K562 (cell line): ENCODE measurements at regions not wholly inside any gene's neighbourhood (a gene's known extent, or its start where the extent isn't known, plus 50 kb on each side); places are given as distances from the start of the nearest gene placed in this dataset.

Source experiments
- ATAC-seq: fragments of 200-7000 bp; cut with Tn5 transposase; 3 replicates; pipeline ENCODE4 v1.9.1; 2020; ENCODE audit warnings: moderate library complexity
- BruUV-seq: library from RNA; stranded (reverse); fragments of 400-500 nt; replicated peaks from 2 replicates; lab custom pipeline; 2021; lab: Mats Ljungman, UMichigan
- CTCF ChIA-PET: fragments of 300-600 bp; formaldehyde crosslinking; extraction: SDS; loops from one replicate; lab custom pipeline; 2021; ENCODE audit warnings: low intra/inter-chr PET ratio; lab: Yijun Ruan, JAX
- POLR2A ChIA-PET: fragments of 300-600, 350-650 bp; sonication (Branson Sonifier 250); formaldehyde crosslinking; extraction: SDS; loops from one replicate; lab custom pipeline; 2021; ENCODE audit warnings: antibody characterized with exemption, inconsistent platforms; lab: Yijun Ruan, JAX
- DNase-seq, 4 experiments: peaks; one replicate each; pipeline versions ENCODE4 v3.0.0 to v3.0.0-alpha.2; 2011 to 2018; ENCODE audit warnings: low spot score in 3 of 4, mixed read lengths in 3 of 4; ENCODE audit errors: extremely low read depth in 1 of 4
- FAIRE-seq: peaks from 2 replicates; lab custom pipeline; 2011; peaks lifted over from hg19 to GRCh38; lab: Jason Lieb, UNC
- H2AFZ ChIP-seq: 2 replicates; pipeline ENCODE4 v1.6.0; 2011; ENCODE audit warnings: low read depth, low read length, control low read depth, inconsistent platforms
- H3K27ac ChIP-seq: fragments of 200-600 bp; 3 replicates; pipeline ENCODE4 v1.8.0; 2011; ENCODE audit warnings: low read depth, mild to moderate bottlenecking, control low read depth, inconsistent platforms, low read length, moderate library complexity, mixed read lengths; ENCODE audit errors: extremely low read depth
- H3K27me3 ChIP-seq, 2 experiments: fragments of 300-600 bp in 1 of 2; 2 replicates in 1 of 2; 3 replicates in 1 of 2; pipeline versions ENCODE4 v1.6.0 to v1.8.0; 2011; ENCODE audit warnings: inconsistent platforms in 2 of 2, low read length in 2 of 2, mild to moderate bottlenecking in 1 of 2, mixed read lengths in 1 of 2, moderate library complexity in 1 of 2; ENCODE audit not compliant: control insufficient read depth in 2 of 2, insufficient read depth in 2 of 2
- H3K36me3 ChIP-seq: fragments of 300-600 bp; 3 replicates; pipeline ENCODE4 v1.8.0; 2011; ENCODE audit warnings: mild to moderate bottlenecking, low read length, inconsistent platforms; ENCODE audit not compliant: control insufficient read depth, insufficient read depth
- H3K4me1 ChIP-seq, 2 experiments: fragments of 200-600 bp in 1 of 2; replicated peaks in 1 of 2; 2 replicates in 1 of 2; 3 replicates in 1 of 2; pipeline versions ENCODE4 v1.5.1 to v1.8.0; 2011; ENCODE audit warnings: inconsistent platforms in 2 of 2, low read length in 2 of 2, mild to moderate bottlenecking in 1 of 2, mixed read lengths in 1 of 2, moderate library complexity in 1 of 2; ENCODE audit not compliant: control insufficient read depth in 2 of 2, insufficient read depth in 2 of 2
- H3K4me2 ChIP-seq: 2 replicates; pipeline ENCODE4 v1.6.1; 2011; ENCODE audit warnings: low read length, control low read depth, inconsistent platforms, mixed read lengths; ENCODE audit not compliant: insufficient read depth
- H3K4me3 ChIP-seq: fragments of 200-600 bp; sonication (generic), shearing (Covaris generic); 2 replicates; pipeline ENCODE4 v1.5.1; 2016; ENCODE audit warnings: control low read depth, inconsistent platforms
- H3K79me2 ChIP-seq: fragments of 200-600 bp; 3 replicates; pipeline ENCODE4 v1.8.0; 2011; ENCODE audit warnings: low read length, inconsistent platforms; ENCODE audit not compliant: control insufficient read depth, insufficient read depth
- H3K9ac ChIP-seq, 2 experiments: 2 replicates each; pipeline versions ENCODE4 v1.6.0 to v1.6.1; 2011; ENCODE audit warnings: low read depth in 2 of 2, low read length in 2 of 2, control low read depth in 1 of 2, inconsistent platforms in 1 of 2, mild to moderate bottlenecking in 1 of 2, mixed read lengths in 1 of 2; ENCODE audit not compliant: insufficient read depth in 1 of 2
- H3K9me1 ChIP-seq: one replicate; pipeline ENCODE4 v1.6.0; 2011; ENCODE audit warnings: inconsistent platforms, mild to moderate bottlenecking, low read length, moderate library complexity; ENCODE audit not compliant: control insufficient read depth, insufficient read depth
- H3K9me3 ChIP-seq: replicated peaks from 2 replicates; pipeline ENCODE4 v1.5.1; 2011; ENCODE audit warnings: low read depth, low read length, inconsistent platforms; ENCODE audit not compliant: control insufficient read depth, insufficient read depth
- H4K20me1 ChIP-seq: replicated peaks from 2 replicates; pipeline ENCODE4 v1.6.1; 2011; ENCODE audit warnings: low read length, inconsistent platforms, mixed read lengths; ENCODE audit not compliant: control insufficient read depth, insufficient read depth
- CBFA2T3 ChIP-seq: fragments of 450-650 bp; IDR thresholded peaks from 2 replicates; pipeline ENCODE4 v1.6.1; 2017
- DLX4 ChIP-seq: fragments of 250-450 bp; sonication (Bioruptor Pico); IDR thresholded peaks from 2 replicates; pipeline ENCODE4 v1.6.1; 2021; ENCODE audit warnings: mild to moderate bottlenecking
- DMBX1 ChIP-seq: fragments of 250-450 bp; sonication (Bioruptor Pico); IDR thresholded peaks from 2 replicates; pipeline ENCODE4 v1.8.0; 2022; ENCODE audit warnings: inconsistent platforms, mild to moderate bottlenecking, moderate library complexity, borderline replicate concordance
- ILK ChIP-seq: fragments of 450-650 bp; IDR thresholded peaks from 2 replicates; pipeline ENCODE4 v1.6.1; 2016; ENCODE audit warnings: missing genetic modification characterization, low read depth, mild to moderate bottlenecking, missing compliant biosample characterization, moderate library complexity, borderline replicate concordance
- MED1 ChIP-seq: sonication (generic); formaldehyde crosslinking; IDR thresholded peaks from 2 replicates; pipeline ENCODE4 v1.8.1; 2023; ENCODE audit warnings: missing genetic modification reagents, borderline replicate concordance
- RNF2 ChIP-seq: sonication (generic); IDR thresholded peaks from 2 replicates; pipeline ENCODE4 v1.6.1; 2016
- RREB1 ChIP-seq: fragments of 250-450 bp; sonication (Bioruptor Pico); IDR thresholded peaks from 2 replicates; pipeline ENCODE4 v1.4.0; 2020
- ZBTB11 ChIP-seq, 3 experiments: fragments of 200-800 bp in 1 of 3; fragments of 250-450 bp in 1 of 3; fragments of 450-650 bp in 1 of 3; sonication (Bioruptor Pico) in 1 of 3; sonication (Bioruptor generic) in 1 of 3; formaldehyde crosslinking in 1 of 3; IDR thresholded peaks; 2 replicates each; pipeline versions ENCODE4 v1.6.1 to v1.8.0; 2016 to 2022; ENCODE audit warnings: mild to moderate bottlenecking in 2 of 3, missing genetic modification characterization in 2 of 3, missing compliant biosample characterization in 1 of 3, moderate library complexity in 1 of 3
- ZNF197 ChIP-seq: fragments of 200-800 bp; sonication (Bioruptor generic); IDR thresholded peaks from 2 replicates; pipeline ENCODE4 v1.6.1; 2016; ENCODE audit warnings: low read depth, missing genetic modification characterization, missing compliant biosample characterization
- ZNF444 ChIP-seq: fragments of 250-450 bp; sonication (Bioruptor Pico); IDR thresholded peaks from 2 replicates; pipeline ENCODE4 v1.4.0; 2020; ENCODE audit warnings: mild to moderate bottlenecking, moderate library complexity
- ZNF57 ChIP-seq: fragments of 450-650 bp; formaldehyde crosslinking; IDR thresholded peaks from 2 replicates; pipeline ENCODE4 v1.4.0; 2020; ENCODE audit warnings: mild to moderate bottlenecking, moderate library complexity
- WGBS: fragments of 100-300 bp; shearing (Covaris generic); methylation state at CpG from one replicate; pipeline ENCODE4 v1.1.6; 2016; ENCODE audit warnings: low coverage, mixed read lengths; ENCODE audit not compliant: insufficient coverage; ENCODE audit errors: missing lambda C conversion rate; 5-methylcytosine and 5-hydroxymethylcytosine counted together
- in situ Hi-C: fragments of 300-500 bp; cut with MboI; formaldehyde crosslinking; loops from 4 replicates; pipeline ENCODE4 v1.15.0; 2018; ENCODE audit warnings: inconsistent platforms, mixed read lengths
- intact Hi-C: fragments of 100-400 bp; cut with micrococcal nuclease; formaldehyde crosslinking; loops from 2 replicates; pipeline ENCODE4 v1.14.2; 2022

GRCh38 chr6:19999319-20000191, 162.4 kb downstream of the ID4 start:
- 27% methylated on average over 7 of the region's 7 CpGs for WGBS
- intact Hi-C loops: no loop called here
- peak overlapping the region; percentile 54 for H3K4me2 ChIP-seq
- no peak for TF ChIP-seq ZNF444 (CRISPR knock-in tag)
- no peak for TF ChIP-seq MED1 (CRISPR knock-in tag)
- peak in 1 of 3 experiments; percentile 54; a peak in 2 of 6 replicates for TF ChIP-seq ZBTB11 (CRISPR knock-in tag; IDR thresholded peaks at IDR 0.05)
- no peak for TF ChIP-seq ILK (tag)
- TF ChIP-seq ZNF197 (CRISPR knock-in tag): peak; percentile 81
- no peak for TF ChIP-seq RREB1
- TF ChIP-seq ZNF57 (CRISPR knock-in tag): 0 out of 2 replicates have a peak, but pooled peaks have one; percentile 9
- TF ChIP-seq DLX4 (CRISPR knock-in tag): no peak
- TF ChIP-seq DMBX1 (CRISPR knock-in tag): peak; percentile 80; the same call in 1 of the 2 replicates
- TF ChIP-seq RNF2: peak; percentile 20; the same call in 1 of the 2 replicates
- no peak for TF ChIP-seq CBFA2T3

More at GRCh38 chr6:19999319-20000191, 162.4 kb downstream of the ID4 start:
- in situ Hi-C loops: no loop called here
- Histone ChIP-seq H3K27me3 (no peaks in the 10 kb centered on the region), H3K4me3 (no peak overlapping the region), H3K36me3 (no peaks in the 10 kb centered on the region), H3K9me3 (peaks cover 10% of the 10 kb centered on the region), H3K4me1 (peaks cover 13 to 14% of the 10 kb centered on the region in 2 experiments; a peak in 4 of 5 replicates), H3K79me2 (no peaks in the 10 kb centered on the region), H2AFZ (peak overlapping the region; percentile 95), H4K20me1 (no peaks in the 10 kb centered on the region), H3K27ac (peak overlapping the region; percentile 41; the same call in 2 of the 3 replicates), H3K9me1 (no peaks in the 10 kb centered on the region), H3K9ac (no peak overlapping the region)
- BruUV-seq: no TSS peak
- FAIRE-seq (peak; percentile 89), ATAC-seq (peak; percentile 92), DNase-seq (peak; percentile 77 to 85 (median 78))
- CTCF ChIA-PET: no interaction called here
- POLR2A ChIA-PET: interaction anchor here (0.6 kb wide), 1 partner anchor 1439 kb away, joined by 3 read pairs; no protein-coding TSS in a partner anchor
